ENCODE measurements at regions not wholly inside any gene's neighbourhood (a gene's known extent, or its start where the extent isn't known, plus 50 kb on each side); places are given as distances from the start of the nearest gene placed in this dataset.

- no peaks in the 10 kb centered on the region for H3K27me3 ChIP-seq
- no peaks in the 10 kb centered on the region for H3K9me3 ChIP-seq
- H3K27ac ChIP-seq = no peak overlapping the region
- in situ Hi-C loops (cut with MboI; ENCODE audit: low pct_ligation_motif_present in 1 of 4, low pct_unique_long_range_greater_than_20kb in 1 of 4, low sequenced_read_pairs in 3 of 4) (no loop called here), intact Hi-C loops (cut with DNase I; ENCODE audit: low total_unique reads) (no loop called here)
- no peak overlapping the region for H3K4me3 ChIP-seq
- H3K4me1 ChIP-seq = no peaks in the 10 kb centered on the region
- 96% methylated on average over 3 of the region's 3 CpGs for WGBS, 2 donors (ENCODE audit: low coverage in 1 of 2)
- no peaks in the 10 kb centered on the region for H3K36me3 ChIP-seq
- no peak for DNase-seq
- no peak for TF ChIP-seq EP300 (IDR thresholded peaks at IDR 0.05; ENCODE audit: low read depth)
- no peak for TF ChIP-seq CTCF (IDR thresholded peaks at IDR 0.05)
- no peak for TF ChIP-seq POLR2AphosphoS5 (IDR thresholded peaks at IDR 0.05)
- TF ChIP-seq POLR2A (IDR thresholded peaks at IDR 0.05) = no peak
Observed at GRCh38 chr9:8143677-8144076, 344.1 kb upstream of the DMAC1 start.

GRCh38 chr9:8140557-8140956, 341.0 kb upstream of the DMAC1 start:
- TF ChIP-seq POLR2AphosphoS5 (IDR thresholded peaks at IDR 0.05) (no peak), POLR2A (IDR thresholded peaks at IDR 0.05) (no peak), CTCF (IDR thresholded peaks at IDR 0.05) (no peak), EP300 (IDR thresholded peaks at IDR 0.05; ENCODE audit: low read depth) (no peak)
- DNase-seq = no peak
- H3K27me3 ChIP-seq = no peaks in the 10 kb centered on the region
- WGBS, 2 donors (ENCODE audit: low coverage in 1 of 2) = 37 to 62% methylated on average over 2 of the region's 2 CpGs
- H3K9me3 ChIP-seq = no peaks in the 10 kb centered on the region
- H3K36me3 ChIP-seq = no peaks in the 10 kb centered on the region
- H3K4me3 ChIP-seq = no peak overlapping the region
- H3K4me1 ChIP-seq = peaks cover 0 to 3% (median 0%) of the 10 kb centered on the region in 4 donors
- intact Hi-C loops (cut with DNase I; ENCODE audit: low total_unique reads) = no loop called here
- in situ Hi-C loops (cut with MboI; ENCODE audit: low pct_ligation_motif_present in 1 of 4, low pct_unique_long_range_greater_than_20kb in 1 of 4, low sequenced_read_pairs in 3 of 4) = no loop called here
- no peak overlapping the region for H3K27ac ChIP-seq

GRCh38 chr9:8139756-8140155, 340.2 kb upstream of the DMAC1 start:
- no peaks in the 10 kb centered on the region for H3K36me3 ChIP-seq
- TF ChIP-seq POLR2A (IDR thresholded peaks at IDR 0.05) (no peak), POLR2AphosphoS5 (IDR thresholded peaks at IDR 0.05) (no peak), CTCF (IDR thresholded peaks at IDR 0.05) (no peak), EP300 (IDR thresholded peaks at IDR 0.05; ENCODE audit: low read depth) (no peak)
- DNase-seq = no peak
- WGBS, 2 donors (ENCODE audit: low coverage in 1 of 2) = 90 to 100% methylated on average over 1 of the region's 1 CpG
- no peak overlapping the region for H3K4me3 ChIP-seq
- H3K27ac ChIP-seq = no peak overlapping the region
- no peaks in the 10 kb centered on the region for H3K9me3 ChIP-seq
- no peaks in the 10 kb centered on the region for H3K27me3 ChIP-seq
- H3K4me1 ChIP-seq = peaks cover 0 to 3% (median 0%) of the 10 kb centered on the region in 4 donors
- in situ Hi-C loops (cut with MboI; ENCODE audit: low pct_ligation_motif_present in 1 of 4, low pct_unique_long_range_greater_than_20kb in 1 of 4, low sequenced_read_pairs in 3 of 4) = no loop called here
- intact Hi-C loops (cut with DNase I; ENCODE audit: low total_unique reads) = no loop called here

GRCh38 chr9:8136477-8136876, 336.9 kb upstream of the DMAC1 start:
- TF ChIP-seq CTCF (IDR thresholded peaks at IDR 0.05) (no peak), EP300 (IDR thresholded peaks at IDR 0.05; ENCODE audit: low read depth) (no peak), POLR2A (IDR thresholded peaks at IDR 0.05) (no peak), POLR2AphosphoS5 (IDR thresholded peaks at IDR 0.05) (no peak)
- no peak overlapping the region for H3K4me3 ChIP-seq
- in situ Hi-C loops (cut with MboI; ENCODE audit: low pct_ligation_motif_present in 1 of 4, low pct_unique_long_range_greater_than_20kb in 1 of 4, low sequenced_read_pairs in 3 of 4) = no loop called here
- H3K9me3 ChIP-seq = no peaks in the 10 kb centered on the region
- no peaks in the 10 kb centered on the region for H3K36me3 ChIP-seq
- intact Hi-C loops (cut with DNase I; ENCODE audit: low total_unique reads) = no loop called here
- 88% methylated on average over 1 of the region's 1 CpG; no CpG with 5 or more reads in 1 of the 2 donors for WGBS, 2 donors (ENCODE audit: low coverage in 1 of 2)
- H3K27ac ChIP-seq = no peak overlapping the region
- H3K4me1 ChIP-seq = peaks cover 0 to 3% (median 0%) of the 10 kb centered on the region in 4 donors
- DNase-seq = no peak
- no peaks in the 10 kb centered on the region for H3K27me3 ChIP-seq

All from transverse colon (tissue), 4 donors.